GM21717 (cell line): ENCODE measurements at regions not wholly inside any gene's neighbourhood (a gene's known extent, or its start where the extent isn't known, plus 50 kb on each side); places are given as distances from the start of the nearest gene placed in this dataset.
A peak's percentile ranks its signal among the peaks of the same experiment; 100 is the strongest.
"Not testable (repeated sequence)": the region's sequence is repeated elsewhere in the genome, so short reads cannot be mapped to it uniquely, and the experiment has no call there.

Experiments
- ATAC-seq: cut with Tn5 transposase; IDR thresholded peaks from one replicate; pipeline ENCODE4 v1.9.1; 2021; ENCODE audit warnings: mild to moderate bottlenecking, moderate library complexity; ENCODE audit not compliant: unreplicated experiment

DNA sequence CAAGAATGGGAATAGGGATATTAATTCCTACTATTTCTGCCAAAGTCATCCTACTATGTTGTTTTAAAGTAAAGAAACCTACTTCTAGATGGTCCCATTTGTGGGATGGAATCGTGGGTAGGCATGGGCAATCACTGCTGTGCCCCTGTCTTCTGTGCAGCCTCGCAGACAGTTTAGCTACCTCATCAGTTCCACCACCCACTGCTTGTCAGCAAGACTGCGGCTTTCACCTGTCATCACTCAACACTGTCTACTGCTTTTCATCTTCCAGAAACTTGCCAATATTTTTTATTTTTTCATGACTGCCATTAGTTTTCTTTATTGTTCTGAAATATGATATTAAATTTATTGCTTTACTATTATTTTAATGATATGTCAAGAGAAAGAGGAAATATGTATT lies 368.1 kb upstream of the KYNU start:
- ATAC-seq: no peak

DNA sequence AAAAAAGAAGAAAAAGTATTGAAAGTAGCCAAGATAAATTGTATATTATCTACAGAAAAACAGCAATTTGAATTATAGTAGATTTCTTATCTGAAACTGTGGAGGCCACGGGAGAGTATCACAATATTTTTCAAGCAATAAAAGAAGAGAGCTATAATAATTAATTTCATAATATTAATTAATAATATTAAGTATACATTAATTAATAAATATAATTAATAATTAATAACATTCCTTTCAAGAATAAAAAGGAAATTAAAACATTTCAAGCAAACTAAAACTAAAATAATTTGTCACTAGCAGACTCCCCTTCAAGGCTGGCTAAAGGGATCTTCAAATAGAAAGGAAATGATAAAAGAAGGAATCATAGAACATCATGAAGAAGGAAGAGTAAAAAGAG lies 372.7 kb upstream of the KYNU start:
- ATAC-seq: no peak

DNA sequence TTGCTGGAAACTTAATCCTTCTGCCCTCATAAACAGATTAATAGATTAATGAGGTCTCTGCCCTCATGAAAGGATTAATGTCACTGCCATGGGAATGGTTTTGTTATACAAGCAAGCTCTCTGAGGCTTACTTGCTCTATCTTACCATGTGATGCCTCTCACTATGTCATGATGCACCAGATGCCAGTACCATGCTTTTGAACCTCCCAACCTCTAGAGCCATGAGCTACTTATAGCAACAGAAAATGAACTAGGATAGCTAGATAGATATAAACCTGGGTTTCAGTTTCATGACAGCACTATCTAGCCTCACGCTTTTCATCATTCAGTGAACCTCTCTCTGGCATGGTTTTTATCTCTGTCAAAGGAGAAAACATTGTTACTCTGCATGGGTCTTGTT lies 371.6 kb upstream of the LRP1B start:
- peak; percentile 43 for ATAC-seq

DNA sequence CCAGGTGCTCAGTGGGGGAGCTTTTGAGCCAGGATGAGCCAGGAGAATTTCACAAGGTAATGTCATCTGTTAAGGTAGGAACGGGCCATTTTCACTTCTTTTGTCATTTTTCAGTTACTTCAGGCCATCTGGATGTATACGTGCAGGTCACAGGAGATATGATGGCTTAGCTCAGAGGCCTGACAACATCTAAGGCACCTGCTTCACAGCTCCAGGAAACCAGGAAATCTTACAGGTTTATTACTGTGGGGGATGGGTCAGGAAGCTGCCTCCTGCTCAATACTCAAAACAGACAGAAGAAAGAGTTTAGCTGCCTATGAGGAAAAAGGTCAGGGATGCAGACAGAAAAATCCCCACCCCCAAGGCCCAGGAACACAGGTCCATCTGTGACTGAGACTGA lies 364.3 kb upstream of the LRP1B start:
- ATAC-seq: no peak

DNA sequence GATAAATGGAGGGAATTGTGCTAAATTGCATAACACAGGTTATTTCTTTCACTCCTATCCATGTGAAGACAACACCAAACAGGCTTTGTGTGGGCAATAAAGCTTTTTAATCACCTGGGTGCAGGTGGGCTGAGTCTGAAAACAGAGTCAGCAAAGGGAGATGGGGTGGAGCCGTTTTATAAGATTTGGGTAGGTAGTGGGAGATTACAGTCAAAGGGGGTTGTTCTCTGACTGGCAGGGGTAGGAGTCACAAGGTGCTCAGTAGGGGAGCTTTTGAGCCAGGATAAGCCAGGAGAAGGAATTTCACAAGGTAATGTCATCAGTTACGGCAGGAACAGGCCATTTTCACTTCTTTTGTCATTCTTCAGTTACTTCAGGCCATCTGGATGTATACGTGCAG lies 358.8 kb upstream of the LRP1B start:
- ATAC-seq: not testable (repeated sequence)

DNA sequence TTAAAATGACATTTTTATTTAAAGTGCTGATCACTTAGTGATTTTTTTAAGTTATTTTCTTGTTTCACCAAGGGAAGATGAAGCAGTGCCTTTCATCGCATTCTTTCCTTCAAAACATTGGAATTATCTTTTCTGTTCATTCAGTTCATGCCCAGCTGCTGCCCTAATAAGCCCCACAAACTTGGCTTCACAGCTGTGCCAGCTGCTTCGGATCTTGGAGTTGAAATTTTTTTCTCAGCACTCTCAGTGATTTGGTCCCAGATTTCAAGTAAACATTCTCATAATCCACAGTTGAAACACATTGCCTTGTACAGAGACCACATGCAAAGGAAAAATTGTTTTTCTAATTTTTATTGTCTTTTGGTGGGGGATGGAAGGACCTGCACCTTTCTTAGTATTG lies 353.3 kb upstream of the LRP1B start:
- no peak for ATAC-seq

DNA sequence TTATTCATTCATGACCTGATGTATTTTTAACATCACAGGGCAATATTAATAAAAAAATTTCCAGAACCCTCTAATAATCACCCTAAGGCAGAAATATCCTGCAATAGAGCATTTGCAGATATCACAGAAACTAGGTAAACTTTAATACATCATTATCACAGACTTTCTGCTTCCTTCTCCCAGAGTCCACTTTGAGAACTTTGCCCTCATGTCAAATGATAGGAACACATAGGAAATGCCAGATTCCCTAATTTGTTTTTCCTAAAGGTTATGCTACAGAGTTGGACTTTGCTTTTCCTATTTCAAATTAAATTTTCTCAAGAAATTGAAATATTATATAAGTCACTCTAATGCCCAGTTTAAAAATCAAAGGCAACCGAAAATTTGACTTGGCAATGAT lies 352.8 kb upstream of the LRP1B start:
- ATAC-seq: no peak

DNA sequence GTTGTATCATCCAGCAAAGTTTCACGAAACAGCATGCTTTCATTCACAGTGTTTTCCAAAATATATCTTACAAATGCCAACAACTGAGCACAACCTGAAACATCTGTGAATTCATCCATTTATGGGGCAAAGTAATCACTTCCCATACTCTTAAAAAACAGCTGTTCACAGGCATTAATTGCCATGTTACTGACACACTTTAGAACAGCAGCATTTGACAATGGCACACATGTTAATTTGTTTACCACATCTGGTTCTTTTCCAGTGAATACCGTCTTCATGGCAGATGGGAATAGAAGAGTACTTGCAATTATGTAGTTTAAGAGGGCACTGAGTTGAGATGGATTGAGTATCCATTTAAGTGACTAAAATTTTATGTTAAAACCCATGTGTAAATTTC lies 347.4 kb upstream of the LRP1B start:
- no peak for ATAC-seq

DNA sequence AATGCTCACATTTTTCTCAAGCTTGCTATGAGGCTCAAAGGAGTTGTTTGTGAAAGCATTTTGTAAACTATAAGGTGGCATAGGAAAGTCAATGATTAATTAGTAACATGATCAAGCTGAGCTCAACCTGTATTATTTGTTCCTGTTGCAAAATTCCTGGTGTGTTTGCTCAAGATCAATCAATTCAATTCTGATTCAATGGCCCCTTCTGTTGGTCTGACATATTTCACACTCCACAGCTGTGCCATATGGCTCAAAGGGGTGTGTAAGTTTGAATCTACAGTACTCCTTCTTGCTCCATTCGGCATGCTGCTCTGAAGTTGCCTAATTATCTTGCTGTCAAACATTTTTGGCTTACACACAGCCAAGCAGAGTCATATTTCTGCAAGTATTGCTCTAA lies 341.6 kb upstream of the LRP1B start:
- ATAC-seq: no peak

DNA sequence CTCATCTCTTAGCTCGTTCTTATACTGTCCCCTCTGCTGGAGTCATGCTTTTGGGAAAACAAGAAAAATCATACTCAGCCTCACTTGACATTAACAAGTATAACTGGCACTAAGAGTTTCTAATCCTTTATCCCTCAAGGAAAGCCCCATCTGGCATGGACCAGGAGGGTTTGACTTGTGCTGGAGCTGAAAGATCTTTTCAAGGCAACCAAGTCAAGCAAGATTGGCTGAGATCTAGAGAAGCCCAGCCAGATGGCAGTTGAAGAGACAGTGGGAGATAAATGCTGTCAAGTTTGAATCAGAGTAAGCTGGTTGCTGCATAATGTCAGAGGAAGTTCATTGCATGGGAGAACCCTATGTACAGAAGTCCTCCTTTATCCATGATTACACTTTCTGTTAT lies 336.5 kb upstream of the LRP1B start:
- no peak for ATAC-seq

DNA sequence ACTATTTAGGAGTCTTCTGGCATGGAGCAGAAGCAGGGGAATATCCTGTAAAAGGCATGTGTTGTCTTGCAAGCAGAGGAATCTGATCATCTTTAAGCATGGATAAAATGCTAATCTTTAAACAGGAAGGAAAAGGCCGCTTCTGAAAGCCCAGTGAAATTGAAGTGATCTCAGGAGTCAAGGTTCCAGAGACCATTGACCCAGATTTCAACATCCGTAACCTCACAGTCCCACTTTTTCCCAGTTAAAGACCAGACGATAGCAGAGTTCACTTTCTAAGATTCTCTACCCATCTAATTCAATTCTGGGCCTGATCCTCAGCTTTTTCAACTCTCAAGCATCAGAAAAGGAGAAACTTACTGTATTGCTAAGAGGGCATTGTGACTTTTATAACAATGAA lies 332.2 kb upstream of the LRP1B start:
- ATAC-seq: no peak

DNA sequence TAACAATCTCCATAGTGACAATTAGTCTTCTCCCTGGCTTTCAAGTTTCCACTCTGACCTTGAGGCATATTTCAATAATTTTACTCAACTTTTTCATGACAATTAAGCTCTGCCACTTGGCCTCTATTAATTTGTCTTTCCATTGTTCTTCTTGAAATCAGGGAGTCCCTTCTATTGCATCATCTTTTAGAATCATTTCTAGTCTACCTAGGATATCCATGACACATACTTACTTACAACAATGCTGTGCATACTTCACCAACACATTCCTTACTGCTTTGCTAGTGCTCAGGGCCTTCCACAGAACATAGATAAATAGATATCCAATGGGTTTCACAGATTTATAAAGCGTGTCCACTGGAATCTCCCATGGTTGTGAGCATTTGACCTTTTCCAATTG lies 331.5 kb upstream of the LRP1B start:
- ATAC-seq: no peak

DNA sequence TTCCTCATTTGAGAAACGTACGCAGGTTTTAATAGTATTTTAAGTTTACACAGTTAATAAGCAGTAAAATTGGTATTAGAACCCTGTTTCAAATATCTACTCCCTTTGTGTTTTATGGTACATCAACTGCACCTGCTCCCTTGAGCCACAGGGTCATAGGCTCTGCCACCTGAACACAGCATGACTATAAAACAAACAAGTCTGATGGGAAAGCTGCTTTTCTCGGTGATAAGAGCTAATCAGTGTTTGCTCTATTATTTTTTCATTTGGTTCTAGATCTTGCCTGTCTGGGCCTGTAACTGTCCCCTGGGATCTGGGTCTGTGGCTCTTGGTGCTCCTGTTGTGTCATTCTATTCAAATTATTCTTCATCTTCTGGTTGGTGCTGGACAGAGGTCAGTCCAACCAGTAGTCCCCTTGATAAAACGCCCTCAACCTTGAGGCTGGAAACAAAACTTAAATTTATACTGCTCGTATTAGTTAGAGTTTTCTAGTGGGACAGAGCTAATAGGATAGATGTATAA lies 314.8 kb upstream of the LRP1B start:
- no peak for ATAC-seq

DNA sequence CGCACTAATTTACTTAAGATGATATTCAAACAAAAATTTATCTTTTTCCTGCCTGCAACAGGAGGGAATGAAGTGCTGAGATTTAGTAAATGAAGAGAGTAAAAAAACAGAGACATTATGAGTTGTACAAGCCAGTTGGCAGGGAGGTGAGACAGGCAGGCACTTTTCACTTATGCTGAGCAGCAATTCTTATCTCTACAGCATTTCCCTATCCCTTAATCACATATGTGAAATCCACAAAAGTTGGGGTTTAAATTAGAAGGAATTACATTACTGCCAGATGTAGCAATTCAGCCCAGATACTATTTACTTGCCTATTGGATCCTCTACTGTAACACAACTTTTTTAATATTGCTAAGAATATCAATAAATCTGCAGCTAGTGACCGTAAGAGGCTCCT lies 314.2 kb upstream of the LRP1B start:
- no peak for ATAC-seq

DNA sequence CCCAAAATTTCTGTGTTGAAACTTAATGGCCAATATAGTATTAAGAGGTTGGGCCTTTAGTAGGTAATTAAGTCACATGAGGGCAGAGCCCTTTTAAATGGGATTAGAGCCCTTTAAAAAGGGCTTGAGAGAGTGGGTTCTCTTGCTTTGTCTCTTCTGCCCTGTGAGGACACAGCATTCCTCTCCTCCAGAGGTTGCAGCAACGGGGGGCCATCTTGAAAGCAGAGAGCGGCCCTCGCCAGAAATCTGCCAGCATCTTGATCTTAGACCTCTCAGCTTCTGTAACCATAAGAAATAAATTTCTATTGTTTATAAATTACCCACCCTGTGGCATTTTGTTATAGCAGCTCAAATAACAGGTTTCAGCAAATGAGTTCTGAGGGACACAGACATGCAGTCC lies 305.0 kb upstream of the LRP1B start:
- ATAC-seq: no peak

DNA sequence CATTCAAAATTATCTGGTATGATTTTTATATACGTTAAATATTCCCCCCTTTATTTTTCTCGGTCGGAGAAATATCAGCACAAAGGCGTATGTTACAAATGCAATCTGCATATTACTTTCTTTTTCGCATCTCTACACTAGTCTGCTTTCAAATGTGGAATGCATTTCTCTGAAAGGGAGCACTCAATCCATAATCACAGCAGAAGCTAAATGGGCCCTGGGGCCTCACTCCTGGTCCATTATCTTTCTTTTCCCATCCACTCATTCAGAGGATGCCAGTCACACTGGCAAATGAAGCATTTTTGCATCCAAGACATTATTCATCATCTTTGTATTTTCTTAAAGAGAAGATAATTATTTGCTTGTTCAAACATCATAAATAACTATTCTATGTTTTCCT lies 295.2 kb upstream of the LRP1B start:
- no peak for ATAC-seq

DNA sequence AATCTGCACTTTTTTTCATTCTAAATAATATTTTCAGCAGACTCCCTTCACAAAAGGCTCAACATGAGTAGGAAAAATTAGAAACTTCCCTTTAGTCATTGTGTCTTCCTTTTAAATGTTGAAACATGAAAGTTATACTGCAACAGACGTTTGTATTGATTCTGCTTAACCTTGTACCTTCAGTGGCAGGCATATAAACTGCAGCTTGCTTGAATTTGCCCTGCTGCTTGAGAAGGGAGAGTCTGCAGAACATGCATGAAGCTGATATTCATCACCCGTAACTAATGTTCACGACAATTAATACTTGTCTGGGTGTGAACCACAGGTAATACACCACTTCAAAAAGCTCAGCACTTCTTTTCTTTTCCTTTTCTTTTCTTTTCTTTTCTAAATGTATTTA lies 294.7 kb upstream of the LRP1B start:
- no peak for ATAC-seq

DNA sequence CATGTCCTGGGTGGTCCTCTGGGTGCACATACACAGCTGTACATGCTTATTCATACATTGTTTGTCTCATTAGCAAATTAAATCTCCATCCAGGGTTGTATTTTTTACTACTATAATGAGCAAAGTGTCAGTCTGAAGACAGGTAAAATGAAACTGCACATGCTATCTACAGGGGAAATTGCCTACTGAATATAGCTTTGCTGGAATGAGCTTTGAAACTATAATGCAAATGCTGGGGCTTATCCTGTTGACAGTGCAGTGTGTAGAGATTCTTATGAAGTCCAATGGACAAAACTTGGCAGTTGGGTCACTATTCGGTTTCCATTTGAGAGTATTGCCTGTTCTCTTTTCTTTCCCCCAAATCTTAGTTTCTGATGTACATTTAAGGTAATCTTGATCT lies 292.8 kb upstream of the LRP1B start:
- no peak for ATAC-seq

DNA sequence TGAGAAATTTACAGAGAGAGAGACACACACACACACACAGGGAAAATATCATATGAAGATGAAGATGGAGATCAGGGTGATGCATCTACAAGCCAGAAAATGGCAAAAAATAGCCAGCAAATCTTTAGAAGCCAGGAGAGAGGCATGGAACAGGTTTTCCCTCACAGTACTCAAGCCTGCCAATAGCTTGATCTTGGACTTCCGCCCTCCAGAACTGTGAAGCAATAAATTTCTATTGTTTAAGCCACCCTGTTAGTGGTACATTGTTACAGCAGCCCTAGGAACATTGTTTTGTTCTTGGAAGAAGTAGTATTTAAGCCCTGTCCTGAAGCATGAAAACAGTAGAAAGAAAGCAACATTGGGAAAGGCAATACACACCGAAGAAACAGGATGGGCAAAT lies 292.0 kb upstream of the LRP1B start:
- no peak for ATAC-seq

DNA sequence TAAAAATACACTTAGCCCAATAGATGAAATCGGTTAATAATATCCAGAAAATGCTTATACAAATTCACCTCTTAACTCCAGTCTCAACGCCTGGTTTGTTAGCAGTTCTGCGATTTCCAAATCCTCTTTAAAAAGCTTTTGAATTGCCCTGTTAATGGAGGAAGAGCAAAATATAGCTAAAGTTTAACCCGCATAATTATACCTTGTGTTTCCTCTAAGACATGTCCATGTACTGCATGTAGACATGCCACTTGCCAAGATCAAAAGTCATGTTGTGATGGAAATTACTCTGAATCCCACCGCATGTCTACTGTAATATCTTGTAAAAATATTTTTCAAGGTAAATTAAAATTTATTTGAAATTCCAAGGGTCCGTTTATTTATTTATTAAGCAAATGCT lies 291.2 kb upstream of the LRP1B start:
- no peak for ATAC-seq

DNA sequence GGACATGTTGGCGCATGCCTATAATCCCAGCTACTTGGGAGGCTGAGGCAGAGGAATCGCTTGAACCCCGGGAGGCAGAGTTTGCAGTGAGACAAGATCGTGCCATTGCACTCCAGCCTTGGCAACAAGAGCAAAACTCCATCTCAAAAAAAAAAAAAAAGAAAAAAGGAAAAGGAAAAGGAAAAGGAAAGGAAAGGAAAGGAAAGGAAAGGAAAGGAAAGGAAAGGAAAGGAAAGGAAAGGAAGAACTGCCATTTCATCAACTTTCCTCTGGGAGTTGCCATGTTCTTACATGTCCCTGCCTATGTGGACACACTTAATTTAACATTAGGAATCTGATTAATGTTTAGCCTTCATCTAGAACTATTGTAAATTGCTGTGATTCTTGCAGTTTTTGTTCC lies 287.9 kb upstream of the LRP1B start:
- ATAC-seq: not testable (repeated sequence)

DNA sequence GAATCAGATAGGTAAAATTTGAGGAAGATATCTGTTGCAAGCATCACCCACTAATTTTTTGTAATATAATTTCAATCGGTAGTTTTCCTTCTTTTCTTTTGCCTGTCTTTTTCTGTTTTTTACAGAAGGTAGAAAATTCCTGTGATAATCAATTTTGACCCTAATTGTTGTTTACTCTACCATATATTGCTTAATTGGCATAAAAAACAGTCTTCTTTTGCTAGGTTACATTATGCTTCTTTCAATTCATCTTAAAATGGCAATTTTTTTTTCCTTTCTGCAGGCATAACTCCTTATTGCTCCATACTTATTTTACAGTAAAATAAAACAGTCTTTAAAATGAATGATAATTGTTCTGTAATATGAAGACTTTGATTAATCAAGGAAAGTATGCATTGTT lies 286.2 kb upstream of the LRP1B start:
- no peak for ATAC-seq

DNA sequence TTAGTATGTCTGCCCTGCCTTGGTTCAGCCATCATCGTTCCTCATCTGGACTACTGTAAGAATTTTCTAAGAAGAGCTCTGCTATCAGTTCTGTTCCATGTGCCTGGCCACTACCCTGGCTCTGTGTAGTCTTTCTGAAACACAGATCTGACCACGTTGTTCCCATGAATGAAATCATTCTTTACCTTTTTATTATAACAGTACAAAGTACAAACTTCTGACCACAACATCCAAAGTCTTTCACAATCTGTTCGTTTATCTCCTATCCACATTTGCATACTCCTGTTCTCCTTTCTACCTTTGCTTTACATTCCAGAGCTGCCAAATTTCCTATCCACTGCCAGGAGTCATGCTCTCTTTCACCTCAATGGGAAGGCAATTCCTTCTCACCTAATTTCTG lies 284.6 kb upstream of the LRP1B start:
- no peak for ATAC-seq

DNA sequence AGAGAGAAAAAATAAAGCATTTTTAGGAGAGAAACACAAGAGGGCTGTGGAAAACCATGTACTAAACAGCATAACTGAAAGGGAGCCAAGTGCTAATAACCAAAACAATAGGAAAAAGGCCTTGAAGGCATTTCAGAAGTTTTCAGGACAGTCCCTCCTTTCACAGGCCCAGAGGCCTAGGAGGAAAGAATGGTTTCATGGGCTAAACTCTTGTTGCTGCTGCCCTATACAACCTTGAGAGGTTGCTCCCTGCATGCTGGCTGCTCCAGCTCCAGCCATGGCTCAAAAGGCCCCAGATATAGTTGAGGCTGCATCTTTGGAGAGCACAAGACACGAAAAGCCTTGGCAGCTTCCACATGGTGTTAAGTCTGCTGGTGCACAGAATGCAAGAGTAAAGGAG lies 267.4 kb upstream of the LRP1B start:
- no peak for ATAC-seq
